ENCODE measurements at regions not wholly inside any gene's neighbourhood (a gene's known extent, or its start where the extent isn't known, plus 50 kb on each side); places are given as distances from the start of the nearest gene placed in this dataset.

DNA sequence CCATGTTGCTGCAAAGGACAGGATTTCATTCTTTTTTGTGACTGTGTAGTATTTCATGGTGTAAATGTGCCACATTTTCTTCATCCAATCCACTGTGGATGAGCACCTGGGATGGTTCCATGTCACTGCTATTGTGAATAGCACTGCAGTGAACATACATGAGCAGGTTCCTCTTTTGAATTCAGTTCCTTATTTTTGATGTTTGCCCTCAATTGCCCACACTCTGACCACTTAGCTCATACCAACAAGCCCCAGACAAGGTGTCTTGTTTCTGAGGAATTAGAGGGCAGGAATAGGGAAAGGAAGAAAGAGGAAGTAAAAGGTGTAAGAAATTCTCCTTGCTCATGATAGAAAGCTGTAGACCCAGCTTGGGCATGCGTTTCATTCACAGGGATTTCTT lies 244.2 kb upstream of the ZNF507 start:
- no peak overlapping the region for H3K27ac ChIP-seq
- no peak for TF ChIP-seq CTCF (conservative IDR thresholded peaks at IDR 0.05)

GRCh38 chr19:32103541-32103940 lies 241.9 kb upstream of the ZNF507 start:
- TF ChIP-seq CTCF (conservative IDR thresholded peaks at IDR 0.05): no peak
- no peak overlapping the region for H3K27ac ChIP-seq

DNA sequence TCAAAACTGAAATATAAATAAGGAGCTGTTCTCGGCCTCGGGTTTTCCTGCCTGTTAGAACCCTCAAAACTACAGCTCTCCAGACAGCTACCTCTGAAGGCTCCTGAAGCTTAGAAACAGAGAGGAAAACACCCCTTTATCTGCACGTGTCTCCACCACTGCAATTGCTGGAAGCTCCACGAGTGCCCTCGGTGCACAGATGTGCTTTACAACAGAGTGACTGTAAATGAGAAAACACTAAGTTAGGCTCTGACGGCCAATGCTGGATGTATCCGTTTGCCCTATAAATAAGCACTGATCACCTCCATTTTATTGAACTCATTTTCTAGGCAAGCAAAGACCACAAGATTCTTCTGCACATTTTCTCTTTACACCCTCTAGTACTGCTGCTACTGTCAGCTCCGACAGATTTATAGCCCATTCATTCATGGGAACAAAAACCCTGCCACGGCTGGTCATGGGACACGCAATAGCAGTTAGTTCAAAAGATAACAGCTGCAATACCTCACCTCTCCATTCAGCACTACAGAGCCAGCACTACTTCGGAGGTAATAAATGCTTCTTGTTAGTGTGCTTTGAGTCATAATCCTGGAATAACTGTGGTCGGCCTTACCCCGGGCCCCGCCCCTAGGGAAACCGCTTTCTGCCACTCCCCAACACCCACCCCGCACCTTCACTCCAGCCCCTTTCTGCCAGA lies 241.1 kb upstream of the ZNF507 start:
- peak; percentile 23; the same call in 1 of the 2 replicates for TF ChIP-seq CTCF (conservative IDR thresholded peaks at IDR 0.05)
- H3K27ac ChIP-seq: no peak overlapping the region

- H3K27ac ChIP-seq: no peak overlapping the region
These were observed 240.6 kb upstream of the ZNF507 start for GRCh38 chr19:32104850-32105235.

GRCh38 chr19:32105527-32106310 lies 239.7 kb upstream of the ZNF507 start:
- no peak overlapping the region for H3K27ac ChIP-seq
- no peak for TF ChIP-seq CTCF (conservative IDR thresholded peaks at IDR 0.05)

More at GRCh38 chr19:32104850-32105235, 240.6 kb upstream of the ZNF507 start:
- TF ChIP-seq CTCF (conservative IDR thresholded peaks at IDR 0.05): 0 out of 2 replicates have a peak, but pooled peaks have one; percentile 3

DNA sequence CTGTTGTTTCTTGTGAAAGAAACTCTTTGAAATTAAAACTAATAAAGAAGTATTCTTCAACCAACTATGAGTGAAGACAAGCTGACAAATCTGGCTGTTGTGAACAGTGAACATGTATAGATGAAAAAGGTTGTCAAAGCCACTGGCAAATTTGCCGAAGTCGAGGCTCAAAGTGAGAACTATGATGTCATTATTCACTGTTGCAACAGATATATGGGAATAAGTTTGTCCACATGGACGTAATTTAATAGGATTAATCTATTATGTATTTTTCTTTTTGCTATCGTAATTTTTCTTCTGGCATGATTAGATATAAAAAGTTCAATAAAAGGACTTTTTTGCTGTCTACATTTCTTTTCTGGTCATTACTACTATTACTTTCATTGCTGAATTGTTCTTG lies 223.2 kb upstream of the ZNF507 start:
- no peak overlapping the region for H3K27ac ChIP-seq

More for the DNA sequence above, 223.2 kb upstream of the ZNF507 start:
- TF ChIP-seq CTCF (conservative IDR thresholded peaks at IDR 0.05): no peak
